ENCODE measurements at regions not wholly inside any gene's neighbourhood (a gene's known extent, or its start where the extent isn't known, plus 50 kb on each side); places are given as distances from the start of the nearest gene placed in this dataset.

DNA sequence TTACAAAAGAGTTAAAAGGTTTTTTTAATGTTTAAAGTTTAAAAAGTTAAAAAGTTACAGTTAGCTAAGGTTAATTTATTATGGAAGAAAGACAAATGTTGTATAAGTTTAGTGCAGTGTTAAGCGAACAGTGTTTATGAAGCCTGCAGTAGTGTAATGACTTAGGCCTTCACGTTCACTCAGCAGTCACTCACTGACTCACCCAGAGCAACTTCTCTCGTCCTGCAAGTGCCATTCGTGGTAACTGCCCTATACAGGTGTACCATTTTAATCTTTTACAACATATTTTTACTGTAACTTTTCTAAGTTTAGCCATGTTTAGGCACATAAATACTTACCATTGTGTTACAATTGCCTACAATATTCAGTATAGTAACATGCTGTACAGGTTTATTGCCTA, 398.2 kb upstream of the NBEA start:
- Histone ChIP-seq H3K4me1 (ENCODE audit: control insufficient read depth, insufficient read depth, low read length) (no peaks in the 10 kb centered on the region), H3K36me3 (ENCODE audit: control insufficient read depth in 2 of 2, insufficient read depth in 1 of 2, low read length in 2 of 2) (no peaks in the 10 kb centered on the region), H3K4me3 (ENCODE audit: low read depth, low read length) (no peak overlapping the region), H3K9me3 (ENCODE audit: control insufficient read depth, insufficient read depth, low read depth, low read length) (no peaks in the 10 kb centered on the region), H3K27ac (ENCODE audit: extremely low read depth, low read depth, low read length) (no peak overlapping the region)
- no peak for TF ChIP-seq ZNF488 (tag by site-specific recombination; IDR thresholded peaks at IDR 0.05)
- TF ChIP-seq ZNF37A (tag by site-specific recombination; IDR thresholded peaks at IDR 0.05): no peak
- no peak for TF ChIP-seq ZNF707 (tag by site-specific recombination; IDR thresholded peaks at IDR 0.05)
- TF ChIP-seq GLI2 (tag by site-specific recombination; IDR thresholded peaks at IDR 0.05; ENCODE audit: borderline replicate concordance, low read depth): no peak
- no peak for TF ChIP-seq ZNF555 (tag by site-specific recombination; conservative IDR thresholded peaks at IDR 0.05)
- TF ChIP-seq ZFP3 (tag by site-specific recombination; IDR thresholded peaks at IDR 0.05; ENCODE audit: low read depth): no peak
- ChIA-PET POLR2A (no interaction called here), CTCF (interaction anchor here (0.7 kb wide), 1 partner anchor 15 kb away, joined by 3 read pairs; no protein-coding TSS in a partner anchor)

DNA sequence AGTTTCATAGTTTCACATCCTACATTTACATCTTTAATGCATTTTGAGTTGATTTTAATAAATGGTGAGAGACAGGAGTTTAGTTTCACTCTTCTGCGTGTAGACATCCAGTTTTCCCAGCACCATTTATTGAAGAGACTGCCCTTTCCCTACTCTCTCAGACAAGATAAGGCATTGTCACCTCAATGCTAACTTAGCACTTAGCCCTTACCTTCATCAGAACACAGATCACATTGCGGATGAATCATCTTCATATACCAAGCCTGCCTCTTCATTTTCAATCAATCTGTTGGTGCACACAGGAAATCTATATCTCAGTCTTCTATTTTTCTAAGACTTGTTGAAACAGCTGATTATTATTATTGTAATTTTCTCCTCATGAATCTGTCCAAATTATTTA, 396.6 kb upstream of the NBEA start:
- CTCF ChIA-PET: no interaction called here
- POLR2A ChIA-PET: no interaction called here
- Histone ChIP-seq H3K4me3 (ENCODE audit: low read depth, low read length) (no peak overlapping the region), H3K27ac (ENCODE audit: extremely low read depth, low read depth, low read length) (no peak overlapping the region), H3K36me3 (ENCODE audit: control insufficient read depth in 2 of 2, insufficient read depth in 1 of 2, low read length in 2 of 2) (no peaks in the 10 kb centered on the region), H3K4me1 (ENCODE audit: control insufficient read depth, insufficient read depth, low read length) (no peaks in the 10 kb centered on the region), H3K9me3 (ENCODE audit: control insufficient read depth, insufficient read depth, low read depth, low read length) (no peaks in the 10 kb centered on the region)
- TF ChIP-seq, protein P1, sequence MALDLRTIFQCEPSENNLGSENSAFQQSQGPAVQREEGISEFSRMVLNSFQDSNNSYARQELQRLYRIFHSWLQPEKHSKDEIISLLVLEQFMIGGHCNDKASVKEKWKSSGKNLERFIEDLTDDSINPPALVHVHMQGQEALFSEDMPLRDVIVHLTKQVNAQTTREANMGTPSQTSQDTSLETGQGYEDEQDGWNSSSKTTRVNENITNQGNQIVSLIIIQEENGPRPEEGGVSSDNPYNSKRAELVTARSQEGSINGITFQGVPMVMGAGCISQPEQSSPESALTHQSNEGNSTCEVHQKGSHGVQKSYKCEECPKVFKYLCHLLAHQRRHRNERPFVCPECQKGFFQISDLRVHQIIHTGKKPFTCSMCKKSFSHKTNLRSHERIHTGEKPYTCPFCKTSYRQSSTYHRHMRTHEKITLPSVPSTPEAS (tag by site-specific recombination; IDR thresholded peaks at IDR 0.05): no peak
- TF ChIP-seq ZNF530 (tag by site-specific recombination; IDR thresholded peaks at IDR 0.05; ENCODE audit: low read depth) (no peak), ZFP3 (tag by site-specific recombination; IDR thresholded peaks at IDR 0.05; ENCODE audit: low read depth) (no peak), ZNF350 (tag by site-specific recombination; IDR thresholded peaks at IDR 0.05) (no peak), HOXA7 (CRISPR knock-in tag; IDR thresholded peaks at IDR 0.05; ENCODE audit: borderline replicate concordance) (no peak), WT1 (tag by site-specific recombination; IDR thresholded peaks at IDR 0.05) (no peak), ZBTB48 (tag by site-specific recombination; IDR thresholded peaks at IDR 0.05) (no peak), ZNF785 (tag by site-specific recombination; IDR thresholded peaks at IDR 0.05) (no peak), MZF1 (tag by site-specific recombination; IDR thresholded peaks at IDR 0.05; ENCODE audit: borderline replicate concordance) (no peak), ZNF76 (tag by site-specific recombination; IDR thresholded peaks at IDR 0.05; ENCODE audit: borderline replicate concordance, low read depth) (no peak)

DNA sequence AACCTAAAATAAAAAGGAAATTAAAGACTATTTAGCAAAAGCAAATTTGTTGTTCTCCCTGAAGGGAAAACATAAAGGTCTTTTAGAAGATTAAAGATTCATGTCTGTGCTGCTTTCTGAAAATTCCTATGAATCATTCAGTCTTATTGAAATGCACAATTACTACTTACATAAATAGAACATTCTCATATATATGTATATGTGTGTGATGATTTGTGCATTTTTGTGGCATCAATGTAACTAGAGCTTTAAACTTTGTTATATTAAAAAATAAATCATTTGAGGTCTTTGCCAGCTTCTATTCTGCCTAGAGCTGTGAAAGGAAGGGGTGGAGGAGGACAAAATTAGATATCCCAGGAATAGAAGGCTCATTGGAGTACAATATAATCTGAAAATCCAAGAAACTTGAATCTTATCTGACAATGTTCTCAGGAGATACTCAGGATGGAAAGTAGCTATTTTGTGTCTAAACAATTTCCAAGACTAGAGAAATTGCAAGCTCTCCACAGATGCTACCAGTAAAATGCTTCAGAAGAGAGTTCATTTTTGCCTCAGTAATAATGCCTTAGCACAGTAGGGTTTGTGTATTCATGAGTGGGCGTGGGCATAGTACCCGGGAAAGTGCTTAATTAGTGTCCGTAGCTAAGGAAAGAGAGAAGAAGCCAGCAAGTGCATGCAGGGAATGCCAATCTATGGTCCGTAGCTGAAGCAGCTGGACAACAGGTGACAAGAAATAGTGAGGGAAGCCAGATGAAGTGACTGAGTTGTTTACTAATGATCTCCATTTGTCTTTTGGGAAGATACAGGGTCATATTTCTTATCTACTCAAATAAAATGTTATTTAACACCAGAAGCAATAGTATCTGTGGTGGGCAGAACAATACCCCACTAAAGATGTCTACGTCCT, 395.5 kb upstream of the NBEA start:
- Histone ChIP-seq H3K27ac (ENCODE audit: extremely low read depth, low read depth, low read length) (no peak overlapping the region), H3K9me3 (ENCODE audit: control insufficient read depth, insufficient read depth, low read depth, low read length) (no peaks in the 10 kb centered on the region), H3K4me1 (ENCODE audit: control insufficient read depth, insufficient read depth, low read length) (no peaks in the 10 kb centered on the region), H3K4me3 (ENCODE audit: low read depth, low read length) (no peak overlapping the region), H3K36me3 (ENCODE audit: control insufficient read depth in 2 of 2, insufficient read depth in 1 of 2, low read length in 2 of 2) (no peaks in the 10 kb centered on the region)
- ChIA-PET POLR2A (no interaction called here), CTCF (no interaction called here)
- TF ChIP-seq, protein P2, sequence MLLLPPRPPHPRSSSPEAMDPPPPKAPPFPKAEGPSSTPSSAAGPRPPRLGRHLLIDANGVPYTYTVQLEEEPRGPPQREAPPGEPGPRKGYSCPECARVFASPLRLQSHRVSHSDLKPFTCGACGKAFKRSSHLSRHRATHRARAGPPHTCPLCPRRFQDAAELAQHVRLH (tag by site-specific recombination; IDR thresholded peaks at IDR 0.05): no peak
- TF ChIP-seq ZNF324 (tag by site-specific recombination; IDR thresholded peaks at IDR 0.05): no peak
- no peak for TF ChIP-seq ZNF146 (tag by site-specific recombination; IDR thresholded peaks at IDR 0.05)
- no peak for TF ChIP-seq ZNF19 (tag by site-specific recombination; IDR thresholded peaks at IDR 0.05; ENCODE audit: low read depth)
- no peak for TF ChIP-seq ZNF623 (tag by site-specific recombination; IDR thresholded peaks at IDR 0.05)
- TF ChIP-seq ZEB2 (tag by site-specific recombination; IDR thresholded peaks at IDR 0.05): no peak
- TF ChIP-seq, protein P3, sequence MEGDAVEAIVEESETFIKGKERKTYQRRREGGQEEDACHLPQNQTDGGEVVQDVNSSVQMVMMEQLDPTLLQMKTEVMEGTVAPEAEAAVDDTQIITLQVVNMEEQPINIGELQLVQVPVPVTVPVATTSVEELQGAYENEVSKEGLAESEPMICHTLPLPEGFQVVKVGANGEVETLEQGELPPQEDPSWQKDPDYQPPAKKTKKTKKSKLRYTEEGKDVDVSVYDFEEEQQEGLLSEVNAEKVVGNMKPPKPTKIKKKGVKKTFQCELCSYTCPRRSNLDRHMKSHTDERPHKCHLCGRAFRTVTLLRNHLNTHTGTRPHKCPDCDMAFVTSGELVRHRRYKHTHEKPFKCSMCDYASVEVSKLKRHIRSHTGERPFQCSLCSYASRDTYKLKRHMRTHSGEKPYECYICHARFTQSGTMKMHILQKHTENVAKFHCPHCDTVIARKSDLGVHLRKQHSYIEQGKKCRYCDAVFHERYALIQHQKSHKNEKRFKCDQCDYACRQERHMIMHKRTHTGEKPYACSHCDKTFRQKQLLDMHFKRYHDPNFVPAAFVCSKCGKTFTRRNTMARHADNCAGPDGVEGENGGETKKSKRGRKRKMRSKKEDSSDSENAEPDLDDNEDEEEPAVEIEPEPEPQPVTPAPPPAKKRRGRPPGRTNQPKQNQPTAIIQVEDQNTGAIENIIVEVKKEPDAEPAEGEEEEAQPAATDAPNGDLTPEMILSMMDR (tag by site-specific recombination; IDR thresholded peaks at IDR 0.05): no peak
- TF ChIP-seq INSM2 (tag by site-specific recombination; IDR thresholded peaks at IDR 0.05): no peak
- TF ChIP-seq ZNF302 (tag by site-specific recombination; IDR thresholded peaks at IDR 0.05; ENCODE audit: low read depth): no peak
- TF ChIP-seq ZNF624 (tag by site-specific recombination; IDR thresholded peaks at IDR 0.05): no peak
- no peak for TF ChIP-seq ZNF707 (tag by site-specific recombination; IDR thresholded peaks at IDR 0.05)
- TF ChIP-seq ZNF626 (tag by site-specific recombination; IDR thresholded peaks at IDR 0.05): no peak
